ENCODE measurements at regions not wholly inside any gene's neighbourhood (a gene's known extent, or its start where the extent isn't known, plus 50 kb on each side); places are given as distances from the start of the nearest gene placed in this dataset.

- Histone ChIP-seq H3K4me3 (no peak overlapping the region), H3K36me3 (no peaks in the 10 kb centered on the region), H3K4me1 (no peaks in the 10 kb centered on the region), H3K9ac (no peak overlapping the region), H3K79me2 (ENCODE audit: low read depth) (no peaks in the 10 kb centered on the region), H3K27ac (no peak overlapping the region), H3F3A (ENCODE audit: low read depth) (no peaks in the 10 kb centered on the region), H3K4me2 (no peak overlapping the region), H3K9me3 (ENCODE audit: low read depth) (no peaks in the 10 kb centered on the region), H4K20me1 (ENCODE audit: low read depth) (no peaks in the 10 kb centered on the region), H3K27me3 (no peaks in the 10 kb centered on the region), H2AFZ (replicated peaks) (no peak overlapping the region)
- Mint-ChIP-seq H3K27me3 (ENCODE audit: insufficient read depth, low read depth) (no peaks in the 10 kb centered on the region), H3K27ac (no peak overlapping the region), H3K4me1 (no peaks in the 10 kb centered on the region), H3K4me3 (no peak overlapping the region), H3K36me3 (no peaks in the 10 kb centered on the region), H3K9me3 (no peaks in the 10 kb centered on the region)
- no peak for DNase-seq (ENCODE audit: low spot score)
- no peak for TF ChIP-seq EZH2 (IDR thresholded peaks at IDR 0.05)
- no peak for TF ChIP-seq CTCF (IDR thresholded peaks at IDR 0.05)
- TF ChIP-seq EZH2phosphoT487 (IDR thresholded peaks at IDR 0.05), result no peak
These were observed 166.9 kb upstream of the TMC3 start for GRCh38 chr15:81540909-81541308.

- Mint-ChIP-seq H3K36me3 (no peaks in the 10 kb centered on the region), H3K4me3 (no peak overlapping the region), H3K27ac (no peak overlapping the region), H3K27me3 (ENCODE audit: insufficient read depth, low read depth) (no peaks in the 10 kb centered on the region), H3K9me3 (no peaks in the 10 kb centered on the region), H3K4me1 (peaks cover 13% of the 10 kb centered on the region)
- no peak for DNase-seq (ENCODE audit: low spot score)
- Histone ChIP-seq H2AFZ (replicated peaks) (no peak overlapping the region), H3K9ac (no peak overlapping the region), H4K20me1 (ENCODE audit: low read depth) (no peaks in the 10 kb centered on the region), H3K4me3 (no peak overlapping the region), H3K79me2 (ENCODE audit: low read depth) (no peaks in the 10 kb centered on the region), H3F3A (ENCODE audit: low read depth) (peaks cover 4% of the 10 kb centered on the region), H3K9me3 (ENCODE audit: low read depth) (no peaks in the 10 kb centered on the region), H3K4me1 (peaks cover 4% of the 10 kb centered on the region), H3K27me3 (peaks cover 8% of the 10 kb centered on the region), H3K4me2 (no peak overlapping the region), H3K27ac (no peak overlapping the region), H3K36me3 (no peaks in the 10 kb centered on the region)
- TF ChIP-seq EZH2phosphoT487 (IDR thresholded peaks at IDR 0.05) (no peak), EZH2 (IDR thresholded peaks at IDR 0.05) (no peak), CTCF (IDR thresholded peaks at IDR 0.05) (no peak)
These were observed 162.3 kb upstream of the TMC3 start for GRCh38 chr15:81536356-81536755.

GRCh38 chr15:81534124-81534523 is 160.1 kb upstream of the TMC3 start:
- TF ChIP-seq EZH2 (IDR thresholded peaks at IDR 0.05), result no peak
- no peak for TF ChIP-seq CTCF (IDR thresholded peaks at IDR 0.05)
- TF ChIP-seq EZH2phosphoT487 (IDR thresholded peaks at IDR 0.05), result no peak
- Histone ChIP-seq H3K4me3 (no peak overlapping the region), H3K36me3 (no peaks in the 10 kb centered on the region), H3K4me2 (no peak overlapping the region), H3F3A (ENCODE audit: low read depth) (peaks cover 10% of the 10 kb centered on the region), H3K4me1 (peaks cover 5% of the 10 kb centered on the region), H3K9me3 (ENCODE audit: low read depth) (no peaks in the 10 kb centered on the region), H4K20me1 (ENCODE audit: low read depth) (no peaks in the 10 kb centered on the region), H3K27ac (no peak overlapping the region), H3K9ac (no peak overlapping the region), H3K27me3 (peaks cover 8% of the 10 kb centered on the region), H2AFZ (replicated peaks) (no peak overlapping the region), H3K79me2 (ENCODE audit: low read depth) (no peaks in the 10 kb centered on the region)
- no peak overlapping the region for H3K27ac Mint-ChIP-seq
- H3K36me3 Mint-ChIP-seq, result no peaks in the 10 kb centered on the region
- no peaks in the 10 kb centered on the region for H3K27me3 Mint-ChIP-seq (ENCODE audit: insufficient read depth, low read depth)
- no peak overlapping the region for H3K4me3 Mint-ChIP-seq
- H3K9me3 Mint-ChIP-seq, result no peaks in the 10 kb centered on the region
- peaks cover 35% of the 10 kb centered on the region for H3K4me1 Mint-ChIP-seq
- DNase-seq (ENCODE audit: low spot score), result no peak

All from neural progenitor cell (in vitro differentiated cells).